Aorta (tissue), 5 donors: ENCODE measurements at regions not wholly inside any gene's neighbourhood (a gene's known extent, or its start where the extent isn't known, plus 50 kb on each side); places are given as distances from the start of the nearest gene placed in this dataset.

Experiments
- ATAC-seq: fragments of 200-7000 bp; cut with Tn5 transposase; one replicate; pipeline ENCODE4 v1.9.1; 2022; ENCODE audit warnings: moderate library complexity; ENCODE audit not compliant: low FRiP score
- DNase-seq, 2 donors: peaks; one replicate each; pipeline ENCODE4 v3.0.0-alpha.2; 2020
- H3K27ac ChIP-seq, 2 donors: one replicate each; pipeline ENCODE4 v1.5.1; 2013; ENCODE audit warnings: low read length in 2 of 2, mild to moderate bottlenecking in 2 of 2, moderate library complexity in 2 of 2, control low read depth in 1 of 2, inconsistent platforms in 1 of 2, low read depth in 1 of 2
- H3K27me3 ChIP-seq, 2 donors: one replicate each; pipeline ENCODE4 v1.6.1; 2013; ENCODE audit warnings: control low read depth in 1 of 2, low read length in 1 of 2, mild to moderate bottlenecking in 1 of 2, moderate library complexity in 1 of 2; ENCODE audit not compliant: insufficient read depth in 2 of 2, control insufficient read depth in 1 of 2
- H3K36me3 ChIP-seq, 2 donors: one replicate each; pipeline ENCODE4 v1.6.1; 2013; ENCODE audit warnings: control low read depth in 1 of 2, low read length in 1 of 2, mild to moderate bottlenecking in 1 of 2; ENCODE audit not compliant: insufficient read depth in 2 of 2, control insufficient read depth in 1 of 2
- H3K4me1 ChIP-seq, 2 donors: one replicate each; pipeline ENCODE4 v1.6.1; 2013; ENCODE audit warnings: low read length in 2 of 2, control low read depth in 1 of 2, mild to moderate bottlenecking in 1 of 2, moderate library complexity in 1 of 2; ENCODE audit not compliant: insufficient read depth in 2 of 2, control insufficient read depth in 1 of 2
- H3K4me3 ChIP-seq, 2 donors: one replicate each; pipeline ENCODE4 v1.5.1; 2013; ENCODE audit warnings: low read length in 2 of 2, control low read depth in 1 of 2, mild to moderate bottlenecking in 1 of 2
- H3K9me3 ChIP-seq: one replicate; pipeline ENCODE4 v1.6.1; 2013; ENCODE audit warnings: mild to moderate bottlenecking, low read length; ENCODE audit not compliant: control insufficient read depth
- WGBS, 2 donors: extraction: QIAGEN DNeasy Blood & Tissue Kit; methylation state at CpG; one replicate each; pipeline ENCODE4 v1.1.7; 2013; 5-methylcytosine and 5-hydroxymethylcytosine counted together
- intact Hi-C, 2 donors: fragments of 100-400 bp; cut with DNase I; formaldehyde crosslinking; loops; one replicate each; pipeline versions ENCODE4 v1.14.2 to v1.15.0; 2022
- donor health status: healthy with polysubstance abuse.
- donor health status: Bipolar disorder and iron deficiency.
- donor health status: DM: no; HTN: no; CAD: no.
- donor health status: DM: no; HTN: no; CAD: no.
- donor health status: DM: yes; HTN: yes; CAD: no.

DNA sequence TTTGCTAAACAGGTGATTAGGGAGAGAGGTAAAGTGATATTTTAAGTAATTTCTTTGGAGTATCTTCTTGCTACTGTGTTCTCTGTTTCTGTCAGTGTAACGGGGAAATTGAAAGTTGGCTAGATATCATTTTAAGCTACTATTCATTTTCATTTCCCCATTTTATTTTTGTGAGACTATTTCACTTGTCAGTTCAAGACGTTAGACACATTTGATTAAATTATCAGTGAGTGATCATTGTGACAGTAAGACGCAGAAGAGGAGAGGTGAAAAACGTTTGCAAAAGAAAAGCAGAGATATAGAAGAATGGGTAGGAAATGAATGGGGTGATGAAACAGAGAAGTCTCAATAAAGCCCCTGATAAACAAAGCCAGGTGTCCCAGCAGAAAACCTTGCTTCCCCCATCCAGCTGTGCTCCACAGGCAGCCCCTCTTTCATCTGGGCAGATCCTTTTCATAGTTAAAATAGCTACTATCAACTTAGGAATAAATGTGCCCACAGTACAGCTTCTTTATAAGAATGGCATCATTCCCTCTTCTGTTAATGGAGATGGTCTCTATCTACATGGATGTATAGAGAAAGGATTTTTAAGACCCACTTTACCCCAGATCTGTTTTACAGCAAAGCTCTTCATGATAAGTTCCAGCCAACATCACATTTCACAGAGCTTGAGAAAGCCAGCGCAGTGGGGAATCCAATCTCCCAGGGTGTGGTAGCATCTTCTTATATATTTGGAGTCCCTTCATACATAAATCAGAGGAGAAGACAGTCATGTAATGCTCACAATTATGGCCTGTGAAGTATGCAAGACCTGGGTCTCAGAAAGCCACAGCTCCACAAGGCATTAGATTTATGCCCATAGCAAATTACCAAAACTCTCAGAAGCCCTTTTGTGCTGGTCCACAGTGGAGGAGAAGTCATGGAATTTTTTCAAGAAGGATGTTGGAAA lies 138.1 kb upstream of the ITGB1 start:
- no peaks in the 10 kb centered on the region for H3K4me1 ChIP-seq
- ATAC-seq (no peak), DNase-seq (no peak)
- no peak overlapping the region for H3K27ac ChIP-seq
- intact Hi-C loops, result no loop called here
- no peaks in the 10 kb centered on the region for H3K36me3 ChIP-seq
- no peaks in the 10 kb centered on the region for H3K27me3 ChIP-seq
- H3K9me3 ChIP-seq, result no peaks in the 10 kb centered on the region
- WGBS, 2 donors, result 59 to 69% methylated on average over 5 of the region's 5 CpGs
- H3K4me3 ChIP-seq, result no peak overlapping the region

DNA sequence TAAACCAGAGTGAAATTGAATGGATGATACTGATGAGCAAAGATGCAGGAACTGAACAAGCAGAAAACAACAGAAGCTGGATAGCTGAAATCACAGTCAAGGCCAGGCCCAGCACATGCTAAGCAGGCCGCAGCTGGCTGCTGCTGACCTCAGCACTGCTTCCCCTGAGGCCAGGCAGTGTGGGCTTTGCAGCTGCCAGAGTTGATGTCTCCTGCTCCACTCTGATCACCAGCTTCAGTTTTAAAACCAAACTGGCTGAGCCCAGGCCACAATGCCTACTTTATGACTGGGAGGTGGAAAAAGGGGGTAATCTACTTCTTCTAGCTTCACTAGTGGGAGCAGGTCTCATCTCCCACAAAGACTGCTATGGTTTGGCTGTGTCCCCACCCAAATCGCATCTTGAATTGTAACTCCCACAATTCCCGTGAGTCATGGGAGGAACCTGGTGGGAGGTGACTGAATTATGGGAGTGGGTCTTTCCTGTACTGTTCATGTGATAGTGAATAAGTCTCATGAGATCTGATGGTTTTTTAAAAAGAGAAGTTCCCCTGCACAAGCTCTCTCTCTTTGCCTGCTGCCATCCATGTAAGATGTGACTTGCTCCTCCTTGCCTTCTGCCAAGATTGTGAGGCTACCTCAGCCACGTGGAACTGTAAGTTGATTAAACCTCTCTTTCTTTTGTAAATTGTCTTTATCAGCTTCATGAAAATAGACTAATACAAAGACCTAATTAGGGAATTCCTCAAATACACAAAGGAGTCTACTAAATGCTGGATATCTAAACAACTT lies 136.4 kb upstream of the ITGB1 start:
- no peak overlapping the region for H3K27ac ChIP-seq
- no peaks in the 10 kb centered on the region for H3K4me1 ChIP-seq
- no peaks in the 10 kb centered on the region for H3K36me3 ChIP-seq
- H3K9me3 ChIP-seq, result peaks cover under 1% of the 10 kb centered on the region
- DNase-seq (no peak), ATAC-seq (no peak)
- no peaks in the 10 kb centered on the region for H3K27me3 ChIP-seq
- 87 to 93% methylated on average over 4 of the region's 4 CpGs for WGBS, 2 donors
- intact Hi-C loops, result no loop called here
- H3K4me3 ChIP-seq, result no peak overlapping the region

DNA sequence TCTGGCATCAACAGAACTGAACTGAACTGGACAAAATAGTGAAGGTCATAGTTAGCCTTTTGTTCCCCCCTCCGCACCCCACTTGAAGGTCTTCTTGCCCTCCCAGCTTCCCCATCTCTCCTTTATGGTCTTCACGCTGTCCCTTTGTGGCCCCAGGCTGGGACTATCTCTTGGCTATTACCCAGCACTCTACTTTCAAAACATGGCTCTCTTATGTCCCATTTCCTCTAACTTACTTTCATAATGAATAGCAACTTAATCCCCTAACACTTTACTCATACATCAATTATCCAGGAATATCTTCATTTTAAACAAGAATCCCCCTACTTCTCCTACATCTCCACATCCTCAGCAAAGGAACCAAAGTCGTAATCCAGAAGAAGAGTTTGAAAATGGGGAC lies 135.3 kb upstream of the ITGB1 start:
- ATAC-seq (no peak), DNase-seq (no peak)
- intact Hi-C loops, result no loop called here
- Histone ChIP-seq H3K4me1 (no peaks in the 10 kb centered on the region), H3K4me3 (no peak overlapping the region), H3K27me3 (no peaks in the 10 kb centered on the region), H3K27ac (no peak overlapping the region), H3K36me3 (no peaks in the 10 kb centered on the region), H3K9me3 (peaks cover 1% of the 10 kb centered on the region)
- WGBS, 2 donors, result 92 to 97% methylated on average over 3 of the region's 3 CpGs

DNA sequence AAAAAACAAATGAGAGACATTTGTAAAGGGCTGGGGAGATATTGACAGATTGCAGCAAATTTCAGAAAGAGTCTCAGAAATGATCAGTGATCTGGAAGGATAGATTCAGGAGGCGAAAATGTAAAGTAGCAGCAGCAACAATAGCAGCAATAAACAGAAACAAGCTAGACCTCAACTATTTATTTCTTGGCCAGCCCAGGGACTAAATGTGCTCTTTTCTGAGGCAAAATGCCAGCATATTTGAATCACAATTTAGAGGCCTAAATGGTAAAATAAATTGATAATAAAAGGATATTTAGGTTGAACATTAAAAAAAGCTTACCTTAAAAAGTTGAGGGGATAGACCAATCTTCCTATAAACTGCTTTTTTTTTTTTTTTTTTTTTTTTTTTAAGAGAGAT lies 134.6 kb upstream of the ITGB1 start:
- H3K27ac ChIP-seq, result no peak overlapping the region
- H3K4me1 ChIP-seq, result no peaks in the 10 kb centered on the region
- intact Hi-C loops, result no loop called here
- ATAC-seq (no peak), DNase-seq (no peak)
- 87 to 92% methylated on average over 1 of the region's 1 CpG for WGBS, 2 donors
- no peak overlapping the region for H3K4me3 ChIP-seq
- H3K36me3 ChIP-seq, result no peaks in the 10 kb centered on the region
- no peaks in the 10 kb centered on the region for H3K27me3 ChIP-seq
- H3K9me3 ChIP-seq, result peaks cover 1% of the 10 kb centered on the region

DNA sequence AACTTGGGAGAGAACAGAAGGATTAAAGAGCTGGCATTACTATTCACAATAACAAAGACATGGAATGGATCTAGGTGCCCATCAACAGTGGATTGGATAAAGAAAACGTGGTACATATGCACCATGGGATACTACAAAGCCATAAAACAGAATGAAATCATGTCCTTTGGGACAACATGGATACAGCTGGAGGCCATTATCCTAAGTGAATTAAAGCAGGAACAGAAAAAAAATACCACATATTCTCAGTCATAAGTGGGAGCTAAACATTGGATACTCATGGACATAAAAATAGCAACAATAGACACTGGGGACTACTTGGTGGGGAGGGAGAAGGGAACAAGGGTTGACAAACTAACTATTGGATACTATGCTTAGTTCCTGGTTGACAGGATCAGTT lies 133.2 kb upstream of the ITGB1 start:
- ATAC-seq (no peak), DNase-seq (no peak)
- H3K9me3 ChIP-seq, result peaks cover 1% of the 10 kb centered on the region
- no peaks in the 10 kb centered on the region for H3K4me1 ChIP-seq
- H3K27me3 ChIP-seq, result no peaks in the 10 kb centered on the region
- 43 to 62% methylated on average over 1 of the region's 1 CpG for WGBS, 2 donors
- no peak overlapping the region for H3K27ac ChIP-seq
- H3K4me3 ChIP-seq, result no peak overlapping the region
- no peaks in the 10 kb centered on the region for H3K36me3 ChIP-seq
- intact Hi-C loops, result no loop called here

DNA sequence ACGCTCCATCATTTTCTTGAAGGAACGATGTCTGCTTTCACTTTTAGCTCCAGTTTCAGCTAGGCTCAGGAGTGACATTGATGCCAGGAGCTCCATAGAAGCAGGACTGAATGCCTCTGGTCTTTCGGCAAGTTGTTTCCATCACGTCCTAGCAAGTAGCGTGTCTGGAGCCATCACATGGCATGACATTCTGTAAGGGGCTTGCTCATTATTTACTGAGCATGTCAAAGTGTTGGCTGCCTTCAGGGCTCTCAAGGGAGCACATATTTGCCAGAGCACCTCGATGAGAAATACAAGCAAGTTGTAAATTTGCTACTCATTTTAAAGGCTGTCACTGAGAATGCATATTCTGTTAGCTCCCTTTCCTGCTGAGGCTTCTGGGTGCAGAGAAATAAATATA lies 131.0 kb upstream of the ITGB1 start:
- H3K27ac ChIP-seq, result no peak overlapping the region
- H3K9me3 ChIP-seq, result peaks cover 1% of the 10 kb centered on the region
- WGBS, 2 donors, result 43 to 50% methylated on average over 6 of the region's 6 CpGs
- no peaks in the 10 kb centered on the region for H3K4me1 ChIP-seq
- no peaks in the 10 kb centered on the region for H3K36me3 ChIP-seq
- ATAC-seq (no peak), DNase-seq (no peak)
- H3K27me3 ChIP-seq, result no peaks in the 10 kb centered on the region
- intact Hi-C loops, result no loop called here
- no peak overlapping the region for H3K4me3 ChIP-seq

DNA sequence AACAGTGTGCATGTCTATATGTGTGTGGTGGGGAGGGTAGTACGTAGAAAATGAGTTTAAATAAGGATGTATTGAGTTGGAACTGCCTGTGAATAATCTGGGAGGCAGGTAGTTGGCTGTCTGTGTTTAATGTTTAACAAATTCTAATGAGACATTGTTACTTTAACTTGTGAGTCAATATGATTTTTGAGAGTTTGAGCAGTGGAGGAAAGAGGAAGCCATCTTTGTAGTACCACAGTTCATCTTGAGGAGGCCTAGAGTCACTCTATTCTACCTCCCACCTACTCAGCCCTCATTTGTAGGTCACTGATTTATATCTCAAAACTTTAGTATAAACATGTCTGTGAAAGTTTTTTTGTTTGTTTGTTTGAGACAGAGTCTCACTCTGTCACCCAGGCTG lies 129.9 kb upstream of the ITGB1 start:
- H3K36me3 ChIP-seq, result no peaks in the 10 kb centered on the region
- no peak for ATAC-seq
- H3K27me3 ChIP-seq, result no peaks in the 10 kb centered on the region
- H3K4me1 ChIP-seq, result no peaks in the 10 kb centered on the region
- no peak for DNase-seq
- H3K27ac ChIP-seq, result no peak overlapping the region
- H3K4me3 ChIP-seq, result no peak overlapping the region
- 86 to 95% methylated on average over 1 of the region's 1 CpG for WGBS, 2 donors
- peaks cover 1% of the 10 kb centered on the region for H3K9me3 ChIP-seq
- intact Hi-C loops, result no loop called here

DNA sequence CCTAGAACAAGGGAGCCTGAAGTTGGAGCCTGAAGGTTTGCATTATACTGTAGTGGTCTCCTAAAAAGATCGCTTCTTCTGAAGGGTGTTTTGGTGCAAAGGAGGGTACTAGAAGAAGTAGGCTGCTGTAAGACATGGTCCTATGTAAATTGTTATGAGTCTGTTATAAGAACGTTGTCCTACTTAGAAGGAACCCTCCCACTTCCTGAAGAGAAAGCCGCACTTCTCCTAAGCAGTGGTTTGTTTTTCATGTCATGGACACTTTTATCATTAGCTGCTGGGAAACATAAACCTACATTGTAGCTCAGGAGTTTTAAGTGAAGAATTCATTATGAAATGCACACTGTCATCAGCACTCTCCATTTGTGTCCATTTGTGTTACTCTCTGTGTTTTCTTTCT lies 129.1 kb upstream of the ITGB1 start:
- 63 to 71% methylated on average over 3 of the region's 3 CpGs for WGBS, 2 donors
- no peaks in the 10 kb centered on the region for H3K4me1 ChIP-seq
- H3K9me3 ChIP-seq, result peaks cover 1% of the 10 kb centered on the region
- no peaks in the 10 kb centered on the region for H3K36me3 ChIP-seq
- ATAC-seq (no peak), DNase-seq (no peak)
- no peak overlapping the region for H3K27ac ChIP-seq
- H3K27me3 ChIP-seq, result no peaks in the 10 kb centered on the region
- intact Hi-C loops, result no loop called here
- no peak overlapping the region for H3K4me3 ChIP-seq

DNA sequence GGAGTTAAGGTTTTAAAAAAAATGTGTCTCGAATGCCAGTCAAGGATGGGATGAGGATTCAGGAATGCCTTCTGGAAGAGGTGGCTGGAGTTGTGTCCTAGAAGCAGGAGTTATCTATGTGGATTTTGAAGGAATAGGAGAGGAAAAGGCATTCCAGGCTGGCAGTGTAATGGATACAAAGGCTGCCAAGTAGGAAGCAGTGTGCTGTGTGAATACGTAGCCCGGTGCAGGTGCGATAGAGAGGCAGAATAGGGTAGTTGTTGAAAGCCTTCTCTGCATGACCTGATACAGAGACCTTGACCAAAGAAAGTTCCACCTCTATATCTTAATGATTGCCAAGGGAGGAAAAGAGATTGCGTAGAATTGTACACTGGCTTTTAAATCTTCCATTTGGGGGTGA lies 128.1 kb upstream of the ITGB1 start:
- ATAC-seq (no peak), DNase-seq (no peak)
- no peaks in the 10 kb centered on the region for H3K36me3 ChIP-seq
- peaks cover 1% of the 10 kb centered on the region for H3K9me3 ChIP-seq
- no peaks in the 10 kb centered on the region for H3K4me1 ChIP-seq
- 82 to 90% methylated on average over 5 of the region's 5 CpGs for WGBS, 2 donors
- H3K4me3 ChIP-seq, result no peak overlapping the region
- H3K27me3 ChIP-seq, result no peaks in the 10 kb centered on the region
- H3K27ac ChIP-seq, result no peak overlapping the region
- intact Hi-C loops, result no loop called here
